Suppressor macrophage (primary cell): ENCODE measurements at regions not wholly inside any gene's neighbourhood (a gene's known extent, or its start where the extent isn't known, plus 50 kb on each side); places are given as distances from the start of the nearest gene placed in this dataset.
"Not testable (repeated sequence)": the region's sequence is repeated elsewhere in the genome, so short reads cannot be mapped to it uniquely, and the experiment has no call there.

Experiments used
- DNase-seq, 4 experiments: peaks; one replicate each; pipeline ENCODE4 v3.0.0-alpha.2; 2020 to 2022

DNA sequence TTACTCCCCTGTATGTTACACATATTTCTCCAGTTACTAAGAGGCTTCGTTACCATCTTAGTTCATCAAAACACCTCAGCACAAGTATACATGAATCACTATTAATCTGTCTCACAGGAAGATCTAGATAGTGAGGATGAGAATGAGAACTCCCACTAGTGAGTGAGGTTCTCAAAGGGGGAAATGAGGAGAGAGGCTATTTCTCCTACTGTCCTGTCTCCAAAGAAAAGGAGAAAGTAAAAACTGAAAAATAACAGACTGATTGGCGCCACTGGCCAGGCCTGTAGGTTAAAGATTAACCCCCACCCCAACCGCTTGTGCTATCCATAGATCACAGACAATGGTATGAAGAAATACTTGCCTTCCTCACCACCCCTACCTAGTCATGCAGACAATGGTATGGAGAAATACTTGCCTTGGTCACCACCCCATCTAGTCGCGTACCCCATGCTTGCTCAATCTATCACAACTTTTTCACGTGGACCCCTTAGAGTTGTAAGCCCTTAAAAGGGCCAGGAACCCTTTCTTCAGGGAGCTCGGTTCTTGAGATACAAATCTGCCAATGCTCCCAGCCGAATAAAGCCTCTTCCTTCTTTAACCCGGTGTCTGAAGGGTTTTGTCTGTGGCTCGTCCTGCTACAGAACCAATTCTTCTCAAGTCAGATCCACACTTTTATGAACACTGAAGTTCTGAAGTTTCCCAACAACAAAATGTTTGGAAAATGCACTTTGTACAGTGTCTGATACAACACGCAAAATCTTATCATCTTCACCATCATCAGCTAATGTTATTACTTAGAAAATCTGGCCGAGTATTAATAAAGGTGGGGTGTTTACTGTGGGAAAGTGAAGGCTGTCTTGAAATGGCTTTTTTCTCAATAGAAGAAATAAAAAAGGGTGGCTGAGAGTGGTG is 598.1 kb downstream of the UQCRFS1 start:
- no peak for DNase-seq

DNA sequence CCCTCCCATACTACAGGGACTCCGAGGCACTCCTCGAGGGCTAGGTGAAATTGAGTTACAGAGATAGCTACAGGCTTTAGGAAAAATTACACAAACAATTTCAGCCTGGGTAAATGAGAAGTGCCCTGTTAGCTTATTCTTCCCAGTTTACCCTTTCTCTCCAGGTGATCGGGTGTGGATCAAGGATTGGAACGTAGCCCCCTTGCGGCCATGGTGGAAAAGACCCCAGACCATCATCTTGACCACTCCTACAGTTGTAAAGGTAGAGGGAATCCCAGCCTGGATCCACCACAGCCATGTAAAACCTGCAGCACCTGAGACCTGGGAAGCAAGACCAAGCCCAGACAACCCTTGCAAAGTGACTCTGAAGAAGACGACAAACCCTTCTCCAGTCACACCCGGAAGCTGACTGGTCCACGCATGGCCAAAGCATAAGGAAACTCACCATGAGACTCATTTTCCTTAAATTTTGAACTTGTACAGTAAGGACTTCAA is 600.6 kb downstream of the UQCRFS1 start:
- no peak for DNase-seq

DNA sequence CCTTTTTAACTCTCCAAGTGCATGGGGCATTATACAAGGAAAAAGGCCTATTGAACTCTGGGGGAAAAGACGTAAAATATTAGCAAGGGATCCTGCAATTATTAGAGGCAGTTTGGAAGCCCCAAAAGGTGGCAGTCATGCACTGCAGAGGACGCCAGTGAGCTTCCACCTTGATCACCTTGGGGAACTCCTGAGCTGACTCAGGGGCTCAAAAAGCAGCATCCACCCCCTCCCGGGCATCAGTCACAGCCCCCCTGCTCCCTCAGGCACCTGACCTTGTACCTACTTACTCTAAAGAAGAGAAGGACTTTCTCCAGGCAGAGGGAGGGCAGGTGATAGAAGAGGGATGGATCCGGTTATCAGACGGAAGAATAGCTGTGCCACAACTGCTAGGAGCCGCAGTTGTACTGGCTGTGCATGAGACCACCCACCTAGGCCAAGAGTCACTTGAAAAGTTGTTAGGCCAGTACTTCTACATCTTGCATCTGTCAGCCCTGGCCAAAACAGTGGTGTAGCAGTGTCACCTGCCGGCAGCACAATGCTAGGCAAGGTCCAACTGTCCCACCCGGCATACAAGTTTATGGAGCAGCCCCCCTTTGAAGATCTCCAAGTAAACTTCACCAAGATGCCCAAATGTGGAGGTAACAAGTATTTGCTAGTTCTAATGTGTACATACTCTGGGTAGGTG is 601.6 kb downstream of the UQCRFS1 start:
- DNase-seq: not testable (repeated sequence)

DNA sequence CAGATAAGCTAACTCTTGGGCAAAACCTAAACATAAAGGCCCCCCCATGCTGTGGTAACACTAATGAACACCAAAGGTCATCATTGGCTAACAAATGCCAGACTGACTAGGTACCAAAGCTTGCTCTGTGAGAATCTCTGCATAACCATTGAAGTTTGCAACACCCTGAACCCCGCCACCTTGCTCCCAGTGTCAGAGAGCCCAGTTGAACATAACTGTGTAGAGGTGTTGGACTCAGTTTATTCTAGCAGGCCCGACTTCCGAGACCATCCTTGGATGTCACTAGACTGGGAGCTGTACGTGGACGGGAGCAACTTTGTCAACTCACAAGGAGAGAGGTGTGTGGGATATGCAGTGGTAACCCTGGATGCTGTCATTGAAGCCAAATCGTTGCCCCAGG is 602.2 kb downstream of the UQCRFS1 start:
- DNase-seq: no peak

DNA sequence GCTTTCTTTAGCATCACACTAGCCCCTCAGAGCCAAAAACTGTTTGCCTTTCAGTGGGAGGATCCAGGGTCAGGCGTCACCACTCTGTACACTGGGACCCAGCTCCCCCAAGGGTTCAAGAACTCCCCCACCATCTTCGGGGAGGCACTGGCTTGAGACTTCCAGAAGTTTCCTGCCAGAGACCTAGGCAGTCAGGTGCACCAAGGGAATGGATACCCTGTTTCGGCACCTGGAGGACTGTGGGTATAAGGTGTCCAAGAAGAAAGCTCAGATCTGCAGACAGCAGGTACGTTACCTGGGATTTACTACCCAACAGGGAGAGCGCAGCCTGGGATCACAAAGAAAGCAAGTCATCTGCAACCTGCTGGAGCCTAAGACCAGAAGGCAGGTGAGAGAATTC is 603.0 kb downstream of the UQCRFS1 start:
- DNase-seq: no peak

DNA sequence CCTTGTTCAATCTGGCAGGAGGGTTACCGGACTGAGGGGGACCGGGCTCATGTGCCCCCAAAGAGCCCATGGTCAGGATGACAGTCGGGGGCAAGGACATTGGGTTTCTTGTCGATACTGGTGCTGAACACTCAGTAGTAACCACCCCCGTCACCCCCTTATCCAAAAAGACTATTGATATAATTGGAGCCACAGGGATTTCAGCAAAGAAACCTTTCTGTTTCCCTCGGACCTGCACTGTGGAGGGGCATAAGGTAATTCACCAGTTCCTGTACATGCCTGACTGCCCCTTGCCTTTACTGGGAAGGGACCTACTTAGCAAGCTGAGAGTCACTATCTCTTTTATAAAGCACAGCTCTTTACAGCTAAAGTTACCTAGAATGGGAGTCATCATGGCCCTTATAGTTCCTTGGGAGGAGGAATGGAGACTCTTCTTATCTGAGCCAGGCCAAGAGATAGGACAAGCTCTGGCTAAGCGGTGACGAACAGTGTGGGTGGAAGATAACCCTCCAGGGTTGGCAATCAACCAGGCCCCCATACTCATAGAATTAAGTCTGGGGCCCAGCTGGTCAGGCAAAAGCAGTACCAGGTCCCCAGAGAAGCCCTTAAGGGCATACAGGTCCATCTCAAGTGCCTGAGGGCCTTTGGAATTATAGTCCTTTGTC is 603.7 kb downstream of the UQCRFS1 start:
- DNase-seq: no peak

DNA sequence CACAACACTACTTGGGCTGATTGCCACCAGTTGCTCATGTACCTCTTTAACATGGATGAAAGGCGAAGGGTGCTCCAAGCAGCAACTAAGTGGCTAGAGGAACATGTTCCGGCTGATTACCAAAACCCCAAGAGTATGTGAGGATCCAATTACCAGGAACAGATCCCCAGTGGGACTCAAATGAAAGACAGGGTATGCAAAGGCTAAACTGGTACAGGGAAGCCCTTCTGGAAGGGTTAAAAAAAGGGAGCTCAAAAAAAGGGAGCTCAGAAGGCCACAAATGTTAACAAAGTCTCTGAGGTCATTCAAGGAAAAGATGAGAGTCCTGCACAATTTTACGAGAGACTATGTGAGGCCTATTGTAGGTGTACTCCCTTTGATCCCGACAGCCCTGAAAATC is 604.7 kb downstream of the UQCRFS1 start:
- DNase-seq: no peak

DNA sequence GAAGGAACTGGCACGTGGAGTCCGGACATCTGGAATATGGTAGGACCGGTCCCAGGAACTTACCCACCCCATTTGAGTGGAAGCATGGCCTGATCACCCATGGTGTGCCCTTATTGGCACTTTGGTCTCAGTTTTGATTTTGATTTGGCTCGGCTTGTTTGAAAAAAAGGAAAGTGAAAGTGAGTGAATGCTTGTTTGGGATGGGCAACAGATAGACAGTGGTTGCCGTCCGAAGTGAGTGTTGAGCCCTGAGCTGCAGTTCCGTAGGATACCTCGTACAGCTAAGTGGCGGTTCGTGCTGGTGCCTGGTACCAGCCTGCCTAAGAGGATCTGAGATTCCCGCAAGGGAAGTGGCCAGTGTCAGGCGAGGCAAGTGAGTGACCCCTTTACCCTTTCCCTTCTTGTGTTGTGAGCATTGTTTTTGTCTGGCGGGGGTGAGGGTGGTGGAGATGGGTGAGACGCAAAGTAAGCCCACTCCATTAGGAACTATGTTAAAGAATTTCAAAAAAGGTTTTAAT is 605.8 kb downstream of the UQCRFS1 start:
- DNase-seq: no peak

DNA sequence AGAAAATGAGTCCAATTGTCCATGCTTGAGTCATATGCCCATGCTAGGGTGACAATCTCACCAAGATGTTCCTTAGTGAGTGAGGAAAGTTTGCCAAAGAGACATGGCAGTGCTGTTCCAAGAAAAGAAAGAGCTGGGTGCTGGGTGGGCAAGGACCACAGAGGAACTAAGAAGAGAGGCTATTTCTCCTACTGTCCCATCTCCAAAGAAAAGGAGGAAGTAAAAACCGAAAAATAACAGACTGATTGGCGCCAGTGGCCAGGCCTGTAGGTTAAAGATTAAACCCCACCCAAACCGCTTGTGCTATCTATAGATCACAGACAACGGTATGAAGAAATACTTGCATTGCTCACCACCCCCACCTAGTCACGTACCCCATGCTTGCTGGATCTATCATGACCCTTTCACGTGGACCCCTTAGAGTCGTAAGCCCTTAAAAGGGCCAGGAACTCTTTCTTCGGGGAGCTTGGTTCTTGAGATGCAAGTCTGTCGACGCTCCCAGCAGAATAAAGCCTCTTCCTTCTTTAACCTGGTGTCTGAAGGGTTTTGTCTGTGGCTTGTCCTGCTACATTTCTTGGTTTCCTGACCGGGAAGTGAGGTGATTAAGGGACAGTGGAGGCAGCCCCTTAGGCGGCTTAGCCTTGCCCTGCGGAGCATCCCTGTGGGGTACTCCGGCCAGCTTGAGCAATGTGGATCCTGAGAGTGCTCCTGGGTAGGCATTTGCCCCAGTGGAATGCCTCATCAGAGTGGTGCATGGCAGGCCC is 606.5 kb downstream of the UQCRFS1 start:
- DNase-seq: no peak

DNA sequence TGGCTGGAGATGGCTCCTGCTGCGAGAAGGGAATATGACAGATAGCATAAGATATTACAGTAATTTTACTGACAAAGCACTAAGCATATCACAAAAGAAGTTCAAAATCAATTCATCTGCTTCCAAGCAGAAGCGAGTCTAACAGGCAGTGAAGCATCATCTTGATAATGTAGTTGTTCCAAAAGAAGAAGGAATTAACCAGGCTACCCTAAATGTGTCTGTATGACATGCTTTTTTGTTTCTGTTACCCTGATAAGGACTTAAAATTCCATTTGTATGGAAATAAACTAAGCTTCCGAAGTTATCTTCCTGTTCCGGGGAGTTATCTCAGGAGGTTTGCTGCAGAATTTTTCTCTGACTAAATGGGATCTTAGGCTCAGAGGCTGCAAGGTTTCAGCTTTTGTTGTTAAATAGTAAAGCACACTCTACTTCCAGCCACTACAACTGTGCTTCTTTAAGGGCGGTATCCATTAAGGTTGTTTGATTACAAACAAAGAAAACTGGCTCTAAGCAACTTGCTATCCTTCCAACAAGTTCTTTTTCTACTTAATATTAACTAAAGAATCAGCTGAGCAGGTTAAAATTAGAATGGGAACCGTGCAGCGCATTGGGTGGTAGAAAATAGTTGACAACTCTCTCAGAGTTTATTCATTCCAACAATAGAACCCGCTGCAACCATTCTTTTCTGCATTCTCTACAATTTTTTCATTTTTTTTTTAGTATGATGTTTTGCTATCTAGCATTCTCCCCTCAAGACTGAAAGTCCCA is 607.3 kb downstream of the UQCRFS1 start:
- no peak for DNase-seq

DNA sequence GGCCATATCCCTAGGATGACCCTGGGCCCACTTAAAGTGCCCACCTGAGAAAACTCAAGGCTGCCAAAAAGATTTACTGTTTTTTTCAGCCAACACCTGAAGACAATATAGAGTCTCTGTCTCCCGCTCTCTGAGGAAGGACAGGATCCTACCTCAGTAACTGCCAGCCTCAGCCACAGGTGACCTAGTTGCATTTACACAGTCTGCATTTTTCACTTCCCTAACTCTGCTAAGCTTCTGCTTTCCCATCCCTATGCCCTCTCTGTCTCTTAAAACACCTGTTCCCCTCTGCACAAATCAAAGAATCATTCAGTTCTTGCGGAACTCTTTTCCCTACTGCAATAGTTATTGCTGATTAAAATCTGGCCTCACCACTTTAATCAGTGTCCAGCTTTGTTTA is 609.5 kb downstream of the UQCRFS1 start:
- DNase-seq: no peak

DNA sequence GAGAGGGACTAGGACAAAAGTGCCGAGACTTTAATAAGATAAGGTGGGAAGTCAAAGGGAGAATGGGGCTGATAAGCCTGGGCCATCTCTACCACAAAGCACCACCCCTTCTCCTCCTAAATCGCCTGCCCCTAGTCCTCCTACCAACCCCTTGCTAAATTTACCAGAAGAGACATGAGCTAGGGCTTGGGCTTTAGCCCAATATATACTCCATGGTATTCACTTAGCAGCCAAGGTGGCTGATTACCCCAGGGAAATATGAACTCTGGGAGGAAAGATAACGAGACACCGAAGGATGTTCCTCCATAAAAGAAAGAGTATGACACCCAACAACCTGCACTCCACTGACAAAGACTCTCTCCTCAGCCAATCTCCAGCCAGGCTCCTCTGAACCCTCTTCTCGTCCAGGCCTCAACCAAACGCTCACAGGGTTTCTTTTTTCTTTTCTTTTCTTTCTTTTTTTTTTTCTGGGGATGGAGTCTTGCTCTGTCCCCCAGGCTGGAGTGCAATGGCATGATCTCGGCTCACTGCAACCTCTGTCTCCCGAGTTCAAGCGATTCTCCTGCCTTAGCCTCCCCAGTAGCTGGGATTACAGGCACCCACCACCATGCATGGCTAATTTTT is 610.2 kb downstream of the UQCRFS1 start:
- no peak for DNase-seq

DNA sequence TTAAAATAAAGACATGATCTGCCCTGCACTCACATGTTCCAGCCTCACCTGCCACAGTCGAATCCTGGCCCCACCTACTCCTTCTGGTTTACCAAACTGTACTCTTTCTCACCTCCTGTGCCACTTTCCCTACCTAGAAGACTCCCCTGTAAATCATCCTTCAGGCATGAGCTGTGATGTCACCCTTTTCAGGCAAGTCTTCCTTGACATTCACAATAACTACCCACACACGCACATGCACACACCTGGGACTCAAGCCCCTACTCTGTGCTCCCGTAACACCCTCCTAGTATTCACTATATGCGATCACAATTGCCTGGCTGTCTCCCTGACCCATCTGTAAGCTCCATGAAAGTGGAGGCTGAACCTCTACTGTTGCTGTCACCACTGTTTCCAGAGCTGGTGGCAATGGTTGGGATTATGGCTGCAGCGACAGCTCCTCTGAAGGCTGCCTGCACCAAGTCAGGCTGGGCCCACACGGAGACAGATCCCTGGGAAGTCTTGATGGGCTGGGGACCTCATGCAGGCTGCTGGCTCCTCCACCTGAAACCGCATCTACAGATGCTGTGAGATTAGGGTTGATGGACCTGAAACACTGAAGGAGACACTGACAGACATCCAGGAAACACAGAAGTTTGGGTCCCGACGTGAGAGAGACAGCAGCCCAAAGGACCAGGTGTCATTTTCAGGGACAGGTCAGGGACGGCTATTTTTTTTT is 611.1 kb downstream of the UQCRFS1 start:
- no peak for DNase-seq

DNA sequence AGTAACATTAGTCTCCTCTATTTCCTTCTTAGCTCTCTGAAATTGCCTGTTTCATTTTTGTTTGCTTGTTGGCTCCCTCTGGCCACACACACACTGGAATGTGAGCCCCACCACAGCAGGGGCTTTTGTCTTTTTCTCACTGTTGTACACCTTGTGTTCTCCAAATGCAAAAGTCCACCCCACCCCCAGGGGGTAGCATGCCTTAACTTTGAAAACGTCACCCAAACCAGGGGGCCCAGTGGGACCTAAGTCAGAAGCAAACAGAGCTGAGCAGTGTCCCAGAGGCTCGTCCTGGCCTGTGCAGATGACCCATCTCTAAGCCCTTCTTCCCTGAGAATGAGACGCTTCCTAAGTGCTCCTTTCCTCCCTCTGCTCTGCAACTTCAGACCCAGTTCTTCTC is 614.1 kb downstream of the UQCRFS1 start:
- DNase-seq: no peak

DNA sequence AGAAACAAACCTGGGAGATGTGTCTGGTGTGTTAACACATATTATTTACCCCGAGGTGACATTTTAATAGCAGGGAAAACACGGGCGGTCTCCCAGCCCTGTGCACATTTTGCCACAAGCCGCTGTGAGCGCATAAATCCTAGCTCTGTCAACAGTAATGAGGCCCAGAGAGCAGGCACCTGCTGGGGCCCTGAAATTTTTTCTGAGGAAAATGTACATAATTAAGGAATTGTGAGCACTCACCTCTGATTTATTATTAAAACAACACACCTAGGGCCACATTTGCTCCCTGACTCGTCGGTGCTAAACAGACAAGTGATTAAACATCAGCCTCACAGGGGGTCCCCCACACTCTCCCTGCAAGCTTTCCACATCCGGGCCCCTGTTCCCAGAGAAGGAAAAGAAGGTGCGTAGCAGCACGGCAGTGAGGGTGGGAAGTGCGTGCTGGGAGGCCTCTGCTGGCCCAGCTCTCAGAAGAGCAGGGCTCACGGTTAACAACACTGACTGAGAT is 616.3 kb downstream of the UQCRFS1 start:
- no peak for DNase-seq

DNA sequence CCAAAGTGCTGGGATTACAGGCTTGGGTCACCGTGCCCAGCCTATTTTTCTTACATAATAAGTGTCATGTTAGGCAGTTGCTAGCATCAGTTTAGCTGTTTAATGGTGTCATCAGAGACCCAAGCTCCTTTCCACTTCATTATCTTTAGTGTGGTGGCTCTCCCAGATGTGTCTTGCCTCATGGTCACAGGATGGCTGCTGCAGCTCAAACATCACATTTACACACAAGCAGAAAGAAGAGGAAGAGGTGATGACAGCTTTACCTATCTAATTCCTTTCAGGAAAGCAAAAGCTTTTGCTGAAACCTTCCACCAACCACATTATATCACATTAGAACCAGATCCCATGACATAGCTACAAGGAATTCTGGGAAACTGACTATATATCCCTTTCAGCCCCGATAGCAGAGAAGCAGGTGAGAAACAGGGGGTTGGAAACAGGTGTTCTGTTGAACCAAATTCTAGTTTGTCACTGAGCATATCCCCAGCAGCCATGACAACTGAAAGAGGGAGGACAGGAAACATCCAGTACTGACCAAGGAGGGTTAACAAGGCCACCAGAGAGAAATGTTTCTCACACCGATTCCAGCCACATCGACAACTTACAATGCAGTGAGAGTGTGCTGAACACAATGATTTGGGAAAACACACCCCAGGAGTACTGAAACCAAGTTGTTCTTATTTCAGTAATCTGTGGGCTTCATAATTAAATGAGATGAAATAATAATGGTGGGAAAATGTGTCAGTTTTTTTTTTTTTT is 617.0 kb downstream of the UQCRFS1 start:
- DNase-seq: no peak

DNA sequence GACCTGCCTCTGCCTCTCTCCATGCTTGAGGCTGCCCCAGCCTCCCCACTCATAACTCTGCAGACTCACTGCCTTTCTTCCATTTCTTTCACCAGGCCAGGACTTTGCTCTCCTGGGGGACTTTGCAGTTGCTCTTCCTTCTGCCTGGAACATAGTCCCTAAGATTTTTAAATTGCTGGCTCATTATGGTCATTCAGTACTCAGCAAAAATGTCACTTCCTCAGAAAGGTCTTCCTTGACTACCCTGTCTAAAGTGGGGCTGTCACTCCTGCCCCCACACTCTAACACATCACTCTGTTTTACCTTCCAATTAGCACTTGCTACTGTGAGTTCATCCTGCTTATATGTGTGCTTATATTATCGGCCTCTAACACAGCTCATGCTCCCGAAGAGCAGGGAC is 618.2 kb downstream of the UQCRFS1 start:
- no peak for DNase-seq

DNA sequence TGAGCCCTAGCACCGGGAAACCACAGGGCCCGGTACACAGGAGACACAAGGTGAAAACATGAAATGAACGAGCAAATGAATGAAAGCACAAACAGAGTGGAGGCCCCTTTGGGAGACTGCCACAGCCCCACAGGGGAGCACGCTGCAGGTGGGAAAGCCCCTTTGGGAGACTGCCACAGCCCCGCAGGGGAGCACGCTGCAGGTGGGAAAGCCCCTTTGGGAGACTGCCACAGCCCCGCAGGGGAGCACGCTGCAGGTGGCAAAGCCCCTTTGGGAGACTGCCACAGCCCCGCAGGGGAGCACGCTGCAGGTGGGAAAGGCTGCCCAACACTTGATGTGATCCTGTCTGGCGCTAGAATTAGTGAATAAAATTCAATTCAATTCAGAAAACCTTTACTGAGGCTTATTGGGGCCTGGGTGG is 623.0 kb downstream of the UQCRFS1 start:
- DNase-seq: not testable (repeated sequence)

DNA sequence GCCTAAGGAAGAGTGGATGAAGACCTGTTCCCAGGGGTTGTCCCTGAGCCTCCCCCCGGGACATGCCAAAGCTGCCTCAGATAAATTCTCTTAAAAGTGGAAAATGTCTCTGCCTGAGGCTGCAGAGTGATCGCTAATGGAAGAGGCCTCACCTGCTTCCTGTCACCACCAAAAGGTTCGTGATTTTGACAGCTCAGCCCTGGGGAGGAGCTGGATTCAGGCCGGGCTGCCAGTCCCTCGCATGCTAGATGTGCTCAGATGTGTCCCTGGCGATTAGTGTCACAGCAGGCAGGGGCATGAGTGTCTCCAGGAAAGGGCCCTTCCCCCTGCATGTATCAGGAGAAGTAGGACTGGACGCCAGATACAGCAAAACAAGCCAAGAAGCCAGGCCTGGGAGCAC is 626.5 kb downstream of the UQCRFS1 start:
- no peak for DNase-seq
